ENCODE measurements at regions not wholly inside any gene's neighbourhood (a gene's known extent, or its start where the extent isn't known, plus 50 kb on each side); places are given as distances from the start of the nearest gene placed in this dataset.

DNA sequence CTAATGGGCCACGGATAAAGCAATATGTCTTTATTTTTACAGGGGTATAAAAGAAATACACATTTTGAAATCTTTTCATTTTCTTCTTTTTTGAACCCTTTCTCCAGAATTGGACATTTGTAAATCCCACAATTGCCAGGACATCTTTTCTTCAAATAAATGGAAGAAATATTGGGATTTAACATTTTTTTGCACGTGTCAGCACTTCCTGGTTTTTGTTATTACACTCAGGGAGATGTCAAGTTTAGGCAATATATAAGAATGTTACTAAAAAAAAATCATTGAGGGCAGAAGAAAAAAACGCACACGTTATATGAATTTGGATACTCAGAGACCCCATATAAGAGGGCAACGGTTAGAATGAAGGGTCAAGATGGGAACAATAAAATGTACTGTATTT is 78.3 kb upstream of the TMCO5A start:
- H3K4me3 ChIP-seq (ENCODE audit: low read depth, low read length), result no peak overlapping the region
- TF ChIP-seq, protein P1, sequence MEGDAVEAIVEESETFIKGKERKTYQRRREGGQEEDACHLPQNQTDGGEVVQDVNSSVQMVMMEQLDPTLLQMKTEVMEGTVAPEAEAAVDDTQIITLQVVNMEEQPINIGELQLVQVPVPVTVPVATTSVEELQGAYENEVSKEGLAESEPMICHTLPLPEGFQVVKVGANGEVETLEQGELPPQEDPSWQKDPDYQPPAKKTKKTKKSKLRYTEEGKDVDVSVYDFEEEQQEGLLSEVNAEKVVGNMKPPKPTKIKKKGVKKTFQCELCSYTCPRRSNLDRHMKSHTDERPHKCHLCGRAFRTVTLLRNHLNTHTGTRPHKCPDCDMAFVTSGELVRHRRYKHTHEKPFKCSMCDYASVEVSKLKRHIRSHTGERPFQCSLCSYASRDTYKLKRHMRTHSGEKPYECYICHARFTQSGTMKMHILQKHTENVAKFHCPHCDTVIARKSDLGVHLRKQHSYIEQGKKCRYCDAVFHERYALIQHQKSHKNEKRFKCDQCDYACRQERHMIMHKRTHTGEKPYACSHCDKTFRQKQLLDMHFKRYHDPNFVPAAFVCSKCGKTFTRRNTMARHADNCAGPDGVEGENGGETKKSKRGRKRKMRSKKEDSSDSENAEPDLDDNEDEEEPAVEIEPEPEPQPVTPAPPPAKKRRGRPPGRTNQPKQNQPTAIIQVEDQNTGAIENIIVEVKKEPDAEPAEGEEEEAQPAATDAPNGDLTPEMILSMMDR (IDR thresholded peaks at IDR 0.05; ENCODE audit: borderline replicate concordance, insufficient read depth, low read depth, low read length), result no peak

DNA sequence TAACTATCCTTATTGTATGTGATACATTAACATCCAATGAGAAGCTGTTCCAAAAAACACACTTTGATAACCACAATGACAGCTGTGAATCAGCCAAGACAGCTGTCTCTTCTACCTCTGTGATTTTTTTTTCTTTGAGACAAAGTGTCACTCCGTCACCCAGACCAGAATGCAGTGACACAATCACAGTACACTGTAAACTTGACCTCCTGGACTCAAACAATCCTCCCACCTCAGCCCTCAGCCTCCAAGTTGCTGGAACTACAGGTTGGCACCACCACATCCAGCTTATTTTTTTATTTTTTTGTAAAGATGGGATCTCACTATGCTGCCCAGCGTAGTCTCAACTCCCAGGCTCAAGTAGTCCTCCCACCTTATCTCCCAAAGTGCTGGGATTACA is 73.5 kb upstream of the TMCO5A start:
- H3K4me3 ChIP-seq (ENCODE audit: low read depth, low read length), result no peak overlapping the region
- TF ChIP-seq, protein P1 (IDR thresholded peaks at IDR 0.05; ENCODE audit: borderline replicate concordance, insufficient read depth, low read depth, low read length), result no peak

GRCh38 chr15:37865687-37866086 is 68.8 kb upstream of the TMCO5A start:
- TF ChIP-seq, protein P1 (IDR thresholded peaks at IDR 0.05; ENCODE audit: borderline replicate concordance, insufficient read depth, low read depth, low read length), result no peak
- H3K4me3 ChIP-seq (ENCODE audit: low read depth, low read length), result no peak overlapping the region

DNA sequence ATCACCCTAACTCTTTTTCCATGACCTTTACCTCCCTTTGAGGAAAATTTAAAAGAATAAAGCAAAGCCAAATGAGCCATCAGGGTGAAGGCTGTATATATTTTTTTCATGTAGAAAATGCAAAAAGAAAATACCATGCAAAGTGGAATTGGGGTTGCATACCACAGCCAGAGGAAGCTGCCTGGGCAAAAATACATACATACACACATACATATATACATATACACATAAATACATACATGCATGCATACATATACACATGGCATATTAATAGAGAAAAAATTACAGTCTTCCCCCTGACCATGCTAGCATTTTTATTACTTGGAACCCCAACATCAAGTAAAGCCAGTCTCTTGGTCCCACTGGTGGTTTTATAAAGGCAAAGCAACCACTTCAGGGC is 63.7 kb upstream of the TMCO5A start:
- H3K4me3 ChIP-seq (ENCODE audit: low read depth, low read length), result no peak overlapping the region
- TF ChIP-seq, protein P1 (IDR thresholded peaks at IDR 0.05; ENCODE audit: borderline replicate concordance, insufficient read depth, low read depth, low read length), result no peak

- H3K4me3 ChIP-seq (ENCODE audit: low read depth, low read length), result no peak overlapping the region
- TF ChIP-seq, protein P1 (IDR thresholded peaks at IDR 0.05; ENCODE audit: borderline replicate concordance, insufficient read depth, low read depth, low read length), result no peak
Observed at GRCh38 chr15:37872661-37873060, 61.8 kb upstream of the TMCO5A start.

- TF ChIP-seq, protein P1 (IDR thresholded peaks at IDR 0.05; ENCODE audit: borderline replicate concordance, insufficient read depth, low read depth, low read length), result no peak
- no peak overlapping the region for H3K4me3 ChIP-seq (ENCODE audit: low read depth, low read length)
Observed at GRCh38 chr15:37873336-37873735, 61.1 kb upstream of the TMCO5A start.

GRCh38 chr15:37876900-37877299 is 57.5 kb upstream of the TMCO5A start:
- TF ChIP-seq, protein P1 (IDR thresholded peaks at IDR 0.05; ENCODE audit: borderline replicate concordance, insufficient read depth, low read depth, low read length), result no peak
- no peak overlapping the region for H3K4me3 ChIP-seq (ENCODE audit: low read depth, low read length)

Data from GM12875 (cell line).